WTC11 (cell line): ENCODE measurements at regions not wholly inside any gene's neighbourhood (a gene's known extent, or its start where the extent isn't known, plus 50 kb on each side); places are given as distances from the start of the nearest gene placed in this dataset.

Experiments used
- ATAC-seq: fragments of 200-7000 bp; cut with Tn5 transposase; 2 replicates; pipeline ENCODE4 v1.10.0; 2021; ENCODE audit warnings: mild to moderate bottlenecking, moderate library complexity
- CTCF ChIA-PET: fragments of 300-600 bp; sonication (Branson Sonifier 250); formaldehyde crosslinking; loops from one replicate; lab custom pipeline; 2021; ENCODE audit warnings: antibody characterized with exemption; lab: Charles Lee
- POLR2A ChIA-PET: fragments of 350-600 bp; sonication (Branson Sonifier 250); formaldehyde crosslinking; loops from one replicate; lab custom pipeline; 2021; ENCODE audit warnings: antibody characterized with exemption; lab: Charles Lee
- DNase-seq: peaks from one replicate; pipeline ENCODE4 v3.0.0; 2021; ENCODE audit warnings: low spot score
- H3K27ac Mint-ChIP-seq: 2 replicates; pipeline ENCODE4 v1.8.0; 2021; ENCODE audit warnings: mixed read lengths
- H3K27me3 Mint-ChIP-seq: 2 replicates; pipeline ENCODE4 v1.8.0; 2021; ENCODE audit warnings: low read depth, mild to moderate bottlenecking, moderate library complexity, mixed read lengths
- H3K36me3 Mint-ChIP-seq: 2 replicates; pipeline ENCODE4 v1.8.0; 2021; ENCODE audit warnings: mixed read lengths
- H3K4me1 Mint-ChIP-seq: 2 replicates; pipeline ENCODE4 v1.8.0; 2022; ENCODE audit warnings: mixed read lengths
- H3K4me3 Mint-ChIP-seq: 2 replicates; pipeline ENCODE4 v1.8.0; 2021; ENCODE audit warnings: mild to moderate bottlenecking, moderate library complexity, mixed read lengths
- H3K9me3 Mint-ChIP-seq: 2 replicates; pipeline ENCODE4 v1.8.0; 2021; ENCODE audit warnings: mixed read lengths
- AFF4 ChIP-seq: sonication (generic); formaldehyde crosslinking; IDR thresholded peaks from 2 replicates; pipeline ENCODE4 v1.8.1; 2023; ENCODE audit warnings: mild to moderate bottlenecking, missing genetic modification reagents, borderline replicate concordance
- AR ChIP-seq: fragments of 250-450 bp; sonication (Bioruptor Pico); IDR thresholded peaks from 2 replicates; pipeline ENCODE4 v1.9.0; 2021; ENCODE audit warnings: mild to moderate bottlenecking
- FOXP4 ChIP-seq: sonication (generic); formaldehyde crosslinking; IDR thresholded peaks from 2 replicates; pipeline ENCODE4 v1.8.0; 2022; ENCODE audit warnings: mild to moderate bottlenecking, missing genetic modification reagents
- GRHL2 ChIP-seq: fragments of 250-450 bp; sonication (Bioruptor Pico); IDR thresholded peaks from 2 replicates; pipeline ENCODE4 v1.8.0; 2022; ENCODE audit warnings: mild to moderate bottlenecking, moderate library complexity; ENCODE audit not compliant: insufficient replicate concordance, severe bottlenecking
- GTF2I ChIP-seq: fragments of 250-450 bp; sonication (Bioruptor Pico); conservative IDR thresholded peaks from 2 replicates; pipeline ENCODE4 v1.4.0; 2021; ENCODE audit warnings: mild to moderate bottlenecking
- JUN ChIP-seq: sonication (generic); formaldehyde crosslinking; IDR thresholded peaks from 2 replicates; pipeline ENCODE4 v1.8.0; 2023; ENCODE audit warnings: mild to moderate bottlenecking, missing genetic modification reagents
- MXD4 ChIP-seq: fragments of 250-450 bp; sonication (Bioruptor Pico); IDR thresholded peaks from 2 replicates; pipeline ENCODE4 v1.8.0; 2021; ENCODE audit warnings: mild to moderate bottlenecking, moderate library complexity, borderline replicate concordance
- RELA ChIP-seq: sonication (generic); formaldehyde crosslinking; IDR thresholded peaks from 2 replicates; pipeline ENCODE4 v1.8.1; 2022; ENCODE audit warnings: missing genetic modification reagents, mild to moderate bottlenecking, borderline replicate concordance
- USF2 ChIP-seq: sonication (generic); formaldehyde crosslinking; IDR thresholded peaks from 2 replicates; pipeline ENCODE4 v1.8.1; 2023; ENCODE audit warnings: mild to moderate bottlenecking, missing genetic modification reagents, moderate library complexity
- ZNF138 ChIP-seq: sonication (generic); formaldehyde crosslinking; conservative IDR thresholded peaks from 2 replicates; pipeline ENCODE4 v1.8.1; 2022; ENCODE audit warnings: mild to moderate bottlenecking, moderate library complexity, missing genetic modification reagents
- ZNF263 ChIP-seq: sonication (generic); formaldehyde crosslinking; IDR thresholded peaks from 2 replicates; pipeline ENCODE4 v1.8.1; 2022; ENCODE audit warnings: low read depth, mild to moderate bottlenecking, moderate library complexity, missing genetic modification reagents
- ZNF281 ChIP-seq: sonication (generic); formaldehyde crosslinking; IDR thresholded peaks from 2 replicates; pipeline ENCODE4 v1.8.0; 2023; ENCODE audit warnings: mild to moderate bottlenecking, missing genetic modification reagents
- ZNF671 ChIP-seq: fragments of 250-450 bp; sonication (Bioruptor Pico); IDR thresholded peaks from 2 replicates; pipeline ENCODE4 v1.8.0; 2021; ENCODE audit warnings: mild to moderate bottlenecking

GRCh38 chr6:74610352-74610751 lies 595.5 kb downstream of the COL12A1 start:
- CTCF ChIA-PET: no interaction called here
- Mint-ChIP-seq H3K4me3 (no peak overlapping the region), H3K27ac (no peak overlapping the region), H3K36me3 (no peaks in the 10 kb centered on the region), H3K9me3 (no peaks in the 10 kb centered on the region), H3K4me1 (0 out of 2 replicates have a peak, but pooled peaks cover 7% of the 10 kb centered on the region), H3K27me3 (no peaks in the 10 kb centered on the region; the same call in 1 of the 2 replicates)
- no peak for TF ChIP-seq GTF2I (CRISPR knock-in tag)
- no peak for DNase-seq
- no peak for ATAC-seq
- POLR2A ChIA-PET: no interaction called here

- ChIA-PET POLR2A (no interaction called here), CTCF (no interaction called here)
- Mint-ChIP-seq H3K9me3 (no peaks in the 10 kb centered on the region), H3K4me3 (no peak overlapping the region), H3K36me3 (no peaks in the 10 kb centered on the region), H3K4me1 (0 out of 2 replicates have a peak, but pooled peaks cover 7% of the 10 kb centered on the region), H3K27me3 (no peaks in the 10 kb centered on the region; the same call in 1 of the 2 replicates), H3K27ac (no peak overlapping the region)
- no peak for ATAC-seq
- DNase-seq: no peak
- no peak for TF ChIP-seq GRHL2 (CRISPR knock-in tag)
- TF ChIP-seq ZNF671: no peak
- TF ChIP-seq RELA (CRISPR knock-in tag): no peak
- TF ChIP-seq USF2 (CRISPR knock-in tag): no peak
- TF ChIP-seq FOXP4 (CRISPR knock-in tag): no peak
- no peak for TF ChIP-seq ZNF263
- TF ChIP-seq AR (CRISPR knock-in tag): no peak
- no peak for TF ChIP-seq ZNF281 (CRISPR knock-in tag)
- no peak for TF ChIP-seq MXD4 (CRISPR knock-in tag)
- no peak for TF ChIP-seq JUN (CRISPR knock-in tag)
- TF ChIP-seq ZNF138: no peak
- TF ChIP-seq AFF4: no peak
These were observed 596.0 kb downstream of the COL12A1 start for GRCh38 chr6:74609871-74610270.
